Vagina (tissue), 2 donors: ENCODE measurements at regions not wholly inside any gene's neighbourhood (a gene's known extent, or its start where the extent isn't known, plus 50 kb on each side); places are given as distances from the start of the nearest gene placed in this dataset.

Experiments
- DNase-seq, 2 donors: peaks; one replicate each; pipeline ENCODE4 v3.0.0-alpha.2; 2017; ENCODE audit errors: extremely low spot score in 2 of 2
- H3K27ac ChIP-seq: fragments of 200-600 bp; sonication (generic); one replicate; pipeline ENCODE4 v1.5.1; 2019
- H3K27me3 ChIP-seq: fragments of 200-600 bp; sonication (generic); one replicate; pipeline ENCODE4 v1.5.1; 2019
- H3K36me3 ChIP-seq, 2 donors: fragments of 200-600 bp; sonication (generic); one replicate each; pipeline ENCODE4 v1.5.1; 2017 to 2019
- H3K4me1 ChIP-seq: fragments of 200-600 bp; sonication (generic); one replicate; pipeline ENCODE4 v1.5.1; 2019
- H3K4me3 ChIP-seq, 2 donors: fragments of 200-600 bp; sonication (generic); 1 replicate in 1 of 2; 2 replicates in 1 of 2; pipeline ENCODE4 v1.5.1; 2016 to 2019
- H3K9me3 ChIP-seq: fragments of 200-600 bp; sonication (generic); one replicate; pipeline ENCODE4 v1.5.1; 2019
- POLR2A ChIP-seq, 2 donors: fragments of 450-650 bp; IDR thresholded peaks; one replicate each; pipeline ENCODE4 v1.6.1; 2017; ENCODE audit warnings: antibody characterized with exemption in 2 of 2, mild to moderate bottlenecking in 2 of 2, moderate library complexity in 2 of 2
- POLR2AphosphoS5 ChIP-seq, 2 donors: sonication (generic); formaldehyde crosslinking; IDR thresholded peaks; one replicate each; pipeline ENCODE4 v1.9.0; 2017; ENCODE audit warnings: antibody characterized with exemption in 2 of 2, mild to moderate bottlenecking in 2 of 2, low read depth in 1 of 2; ENCODE audit not compliant: insufficient read depth in 1 of 2
- intact Hi-C: fragments of 100-400 bp; cut with DNase I; formaldehyde crosslinking; loops from one replicate; pipeline ENCODE4 v1.15.1; 2023
- TF ChIP-seq, protein P1 (sequence below), 3 experiments: fragments of 450-650 bp in 2 of 3; fragments of 200-600 bp in 1 of 3; sonication (generic) in 1 of 3; IDR thresholded peaks; one replicate each; pipeline ENCODE4 v1.5.1; 2017 to 2019; ENCODE audit warnings: antibody characterized with exemption in 3 of 3, mild to moderate bottlenecking in 2 of 3, moderate library complexity in 2 of 3

GRCh38 chr9:129276486-129277230, 98.6 kb upstream of the IER5L start:
- H3K9me3 ChIP-seq, result no peaks in the 10 kb centered on the region
- no peaks in the 10 kb centered on the region for H3K27me3 ChIP-seq
- no peak overlapping the region for H3K27ac ChIP-seq
- TF ChIP-seq, protein P1, sequence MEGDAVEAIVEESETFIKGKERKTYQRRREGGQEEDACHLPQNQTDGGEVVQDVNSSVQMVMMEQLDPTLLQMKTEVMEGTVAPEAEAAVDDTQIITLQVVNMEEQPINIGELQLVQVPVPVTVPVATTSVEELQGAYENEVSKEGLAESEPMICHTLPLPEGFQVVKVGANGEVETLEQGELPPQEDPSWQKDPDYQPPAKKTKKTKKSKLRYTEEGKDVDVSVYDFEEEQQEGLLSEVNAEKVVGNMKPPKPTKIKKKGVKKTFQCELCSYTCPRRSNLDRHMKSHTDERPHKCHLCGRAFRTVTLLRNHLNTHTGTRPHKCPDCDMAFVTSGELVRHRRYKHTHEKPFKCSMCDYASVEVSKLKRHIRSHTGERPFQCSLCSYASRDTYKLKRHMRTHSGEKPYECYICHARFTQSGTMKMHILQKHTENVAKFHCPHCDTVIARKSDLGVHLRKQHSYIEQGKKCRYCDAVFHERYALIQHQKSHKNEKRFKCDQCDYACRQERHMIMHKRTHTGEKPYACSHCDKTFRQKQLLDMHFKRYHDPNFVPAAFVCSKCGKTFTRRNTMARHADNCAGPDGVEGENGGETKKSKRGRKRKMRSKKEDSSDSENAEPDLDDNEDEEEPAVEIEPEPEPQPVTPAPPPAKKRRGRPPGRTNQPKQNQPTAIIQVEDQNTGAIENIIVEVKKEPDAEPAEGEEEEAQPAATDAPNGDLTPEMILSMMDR (IDR thresholded peaks at IDR 0.05), result no peak
- TF ChIP-seq POLR2A (IDR thresholded peaks at IDR 0.05), result no peak
- TF ChIP-seq POLR2AphosphoS5 (IDR thresholded peaks at IDR 0.05; ENCODE audit: insufficient read depth in 1 of 2, low read depth in 1 of 2), result no peak
- H3K4me3 ChIP-seq, result no peak overlapping the region
- H3K4me1 ChIP-seq, result peaks cover 5% of the 10 kb centered on the region
- no peak for DNase-seq
- intact Hi-C loops, result no loop called here
- no peaks in the 10 kb centered on the region for H3K36me3 ChIP-seq

DNA sequence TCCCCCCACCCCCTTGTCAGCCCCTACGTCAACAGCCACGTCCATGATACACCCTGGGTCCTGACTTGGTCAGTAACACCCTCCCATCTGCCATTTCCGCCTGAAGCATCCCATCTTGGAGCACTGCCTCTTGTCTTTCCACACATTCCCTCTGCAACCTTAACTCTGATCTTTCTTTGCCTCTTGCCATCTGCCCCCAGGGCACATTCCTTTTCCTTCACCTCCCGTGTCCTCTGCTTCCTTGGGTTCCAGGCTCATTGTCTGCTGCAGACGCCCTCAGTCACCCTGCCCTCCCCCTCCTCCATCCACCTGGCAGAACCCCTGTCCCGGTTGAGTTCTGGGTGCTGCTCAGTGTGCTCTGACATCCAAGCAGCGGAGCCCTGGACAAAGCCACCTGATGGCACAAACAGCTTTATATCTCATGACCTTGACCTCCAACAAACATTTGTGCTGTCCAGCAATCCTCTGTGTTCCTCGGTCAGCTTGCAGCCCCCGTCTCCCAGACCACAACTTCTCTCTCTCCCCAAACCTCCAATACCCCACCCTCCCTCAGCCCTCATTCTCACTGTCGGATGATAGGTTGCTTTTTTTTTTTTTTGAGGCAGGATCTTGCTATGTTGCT, 97.7 kb upstream of the IER5L start:
- no peak for DNase-seq
- H3K27me3 ChIP-seq, result no peaks in the 10 kb centered on the region
- H3K27ac ChIP-seq, result no peak overlapping the region
- TF ChIP-seq POLR2A (IDR thresholded peaks at IDR 0.05) (no peak), POLR2AphosphoS5 (IDR thresholded peaks at IDR 0.05; ENCODE audit: insufficient read depth in 1 of 2, low read depth in 1 of 2) (no peak)
- TF ChIP-seq, protein P1 (IDR thresholded peaks at IDR 0.05), result no peak
- no peaks in the 10 kb centered on the region for H3K36me3 ChIP-seq
- no peak overlapping the region for H3K4me3 ChIP-seq
- intact Hi-C loops, result no loop called here
- H3K4me1 ChIP-seq, result peaks cover 14% of the 10 kb centered on the region
- no peaks in the 10 kb centered on the region for H3K9me3 ChIP-seq

DNA sequence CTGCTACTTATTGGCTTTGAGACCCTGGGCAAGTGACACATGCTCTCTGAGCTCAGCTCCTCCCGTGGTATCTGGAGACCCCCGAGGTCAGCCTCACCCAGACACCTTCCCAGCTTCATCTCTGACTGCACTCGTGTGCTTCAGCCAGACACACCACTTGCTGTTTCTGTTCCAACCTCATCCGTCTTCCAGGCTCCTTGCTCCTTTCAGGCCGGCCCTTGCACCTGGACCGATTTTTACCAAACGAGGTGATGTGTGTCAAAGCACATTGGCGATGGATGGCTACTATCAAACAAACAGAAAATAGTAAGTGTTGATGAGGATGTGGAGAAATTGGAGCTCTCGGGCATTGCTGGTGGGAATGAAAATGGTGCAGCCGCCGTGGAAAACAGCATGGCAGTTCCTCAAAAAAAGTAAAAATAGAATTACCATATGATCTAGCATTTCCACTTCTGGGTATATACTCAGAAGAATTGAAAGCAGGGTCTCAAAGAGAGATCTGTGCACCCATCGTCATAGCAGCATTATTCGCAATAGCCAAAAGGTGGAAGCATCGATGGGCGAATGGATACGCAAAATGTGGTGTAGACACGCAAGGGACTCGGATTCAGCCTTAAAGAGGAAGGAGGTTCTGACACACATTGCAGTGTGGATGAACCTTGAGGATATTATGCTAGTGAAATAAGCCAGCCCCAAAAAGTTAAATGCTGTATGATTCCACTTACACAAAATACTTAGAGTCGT, 96.1 kb upstream of the IER5L start:
- TF ChIP-seq POLR2AphosphoS5 (IDR thresholded peaks at IDR 0.05; ENCODE audit: insufficient read depth in 1 of 2, low read depth in 1 of 2), result no peak
- TF ChIP-seq POLR2A (IDR thresholded peaks at IDR 0.05), result no peak
- TF ChIP-seq, protein P1 (IDR thresholded peaks at IDR 0.05), result no peak
- peaks cover 17% of the 10 kb centered on the region for H3K4me1 ChIP-seq
- H3K36me3 ChIP-seq, result no peaks in the 10 kb centered on the region
- H3K27me3 ChIP-seq, result no peaks in the 10 kb centered on the region
- no peaks in the 10 kb centered on the region for H3K9me3 ChIP-seq
- no peak for DNase-seq
- H3K4me3 ChIP-seq, result no peak overlapping the region
- H3K27ac ChIP-seq, result no peak overlapping the region
- intact Hi-C loops, result no loop called here

- peaks cover 17% of the 10 kb centered on the region for H3K4me1 ChIP-seq
- no peaks in the 10 kb centered on the region for H3K27me3 ChIP-seq
- no peak overlapping the region for H3K27ac ChIP-seq
- TF ChIP-seq POLR2AphosphoS5 (IDR thresholded peaks at IDR 0.05; ENCODE audit: insufficient read depth in 1 of 2, low read depth in 1 of 2) (no peak), POLR2A (IDR thresholded peaks at IDR 0.05) (no peak)
- TF ChIP-seq, protein P1 (IDR thresholded peaks at IDR 0.05), result no peak
- H3K36me3 ChIP-seq, result no peaks in the 10 kb centered on the region
- no peak for DNase-seq
- no peak overlapping the region for H3K4me3 ChIP-seq
- intact Hi-C loops, result no loop called here
- no peaks in the 10 kb centered on the region for H3K9me3 ChIP-seq
Measured at GRCh38 chr9:129273136-129273895, 95.3 kb upstream of the IER5L start.
